ENCODE measurements at regions not wholly inside any gene's neighbourhood (a gene's known extent, or its start where the extent isn't known, plus 50 kb on each side); places are given as distances from the start of the nearest gene placed in this dataset.

DNA sequence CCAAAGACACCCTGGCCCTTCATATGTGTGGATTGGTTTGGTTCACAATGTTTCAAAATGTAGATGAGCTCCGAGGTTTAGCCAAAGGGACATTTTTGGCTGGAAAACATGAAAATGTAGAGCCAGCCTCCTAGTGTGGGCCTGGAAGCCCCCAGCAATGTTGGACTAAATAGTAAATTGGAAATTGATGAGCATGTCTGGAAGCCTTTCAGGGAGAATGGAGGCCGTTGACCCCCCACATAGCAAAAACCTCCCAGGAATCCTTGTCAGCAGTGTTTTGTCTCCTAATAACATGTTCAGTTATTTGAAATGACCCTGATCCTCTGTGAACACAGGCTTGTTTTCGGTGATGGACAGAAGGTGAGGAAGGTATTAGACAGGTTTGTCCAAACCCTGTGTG lies 65.1 kb upstream of the TBX3 start:
- Histone ChIP-seq H3K9ac (ENCODE audit: low read length in 5 of 5) (no peak overlapping the region), H3K36me3 (ENCODE audit: control insufficient read depth in 5 of 5, insufficient read depth in 5 of 5, low read length in 5 of 5) (no peaks in the 10 kb centered on the region), H3K27me3 (ENCODE audit: control insufficient read depth in 5 of 5, insufficient read depth in 4 of 5, low read length in 5 of 5) (peaks cover 0 to 3% (median 0%) of the 10 kb centered on the region in 5 donors), H3K4me1 (ENCODE audit: control insufficient read depth in 5 of 5, insufficient read depth in 5 of 5, low read length in 5 of 5) (peaks cover 0 to 6% (median 0%) of the 10 kb centered on the region in 5 donors), H3K4me3 (ENCODE audit: low read depth in 1 of 5, low read length in 5 of 5) (no peak overlapping the region), H3K9me3 (ENCODE audit: control insufficient read depth in 5 of 5, low read length in 5 of 5) (no peaks in the 10 kb centered on the region), H3K27ac (ENCODE audit: low read depth, low read length) (no peak overlapping the region)

DNA sequence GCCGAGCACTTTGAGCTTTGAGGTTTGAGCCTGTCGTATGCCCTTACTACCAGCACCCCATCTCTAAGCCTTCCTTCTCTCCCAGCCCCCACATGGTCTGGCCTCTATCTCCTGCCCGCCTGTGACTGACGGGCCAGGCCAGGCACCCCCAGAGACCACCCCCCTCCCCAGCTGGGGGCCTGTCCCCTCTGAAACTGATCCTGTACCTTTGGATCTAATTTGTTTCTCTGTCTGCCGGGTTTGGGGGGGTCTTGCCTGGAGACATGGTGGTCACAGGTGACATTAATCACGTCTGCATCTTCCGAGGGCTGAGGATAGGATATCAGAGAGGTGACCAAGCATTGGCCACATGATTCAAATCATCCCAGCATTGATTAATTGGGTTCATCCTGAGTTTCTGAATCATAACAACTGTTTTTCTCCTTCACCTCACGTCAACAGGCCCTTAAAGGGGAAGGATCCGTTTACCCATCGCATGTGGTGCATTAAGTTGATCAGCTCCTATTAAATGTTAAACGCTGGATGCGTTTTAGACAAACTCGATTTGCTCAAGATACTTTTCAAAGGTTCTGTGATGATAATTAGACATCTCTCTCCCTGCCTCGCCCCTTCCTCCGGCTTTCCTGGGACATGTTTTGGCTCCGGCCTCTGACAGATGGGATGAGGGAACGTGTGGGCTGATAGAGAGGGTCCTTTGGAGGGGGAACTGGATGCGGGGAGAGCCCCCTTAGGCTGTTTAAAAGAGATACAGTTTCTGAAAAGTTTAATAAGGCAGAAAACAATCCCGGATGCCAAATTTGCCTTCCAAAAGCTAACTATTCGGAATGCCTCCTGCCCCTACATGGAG lies 63.3 kb upstream of the TBX3 start:
- no peaks in the 10 kb centered on the region for H3K36me3 ChIP-seq (ENCODE audit: control insufficient read depth in 5 of 5, insufficient read depth in 5 of 5, low read length in 5 of 5)
- H3K27ac ChIP-seq (ENCODE audit: low read depth, low read length): no peak overlapping the region
- no peak overlapping the region for H3K9ac ChIP-seq (ENCODE audit: low read length in 5 of 5)
- H3K9me3 ChIP-seq (ENCODE audit: control insufficient read depth in 5 of 5, low read length in 5 of 5): peaks cover 0 to 6% (median 5%) of the 10 kb centered on the region in 5 donors
- peaks cover 0 to 6% (median 0%) of the 10 kb centered on the region in 5 donors for H3K4me1 ChIP-seq (ENCODE audit: control insufficient read depth in 5 of 5, insufficient read depth in 5 of 5, low read length in 5 of 5)
- H3K27me3 ChIP-seq (ENCODE audit: control insufficient read depth in 5 of 5, insufficient read depth in 4 of 5, low read length in 5 of 5): peaks cover 0 to 5% (median 0%) of the 10 kb centered on the region in 5 donors
- H3K4me3 ChIP-seq (ENCODE audit: low read depth in 1 of 5, low read length in 5 of 5): no peak overlapping the region

DNA sequence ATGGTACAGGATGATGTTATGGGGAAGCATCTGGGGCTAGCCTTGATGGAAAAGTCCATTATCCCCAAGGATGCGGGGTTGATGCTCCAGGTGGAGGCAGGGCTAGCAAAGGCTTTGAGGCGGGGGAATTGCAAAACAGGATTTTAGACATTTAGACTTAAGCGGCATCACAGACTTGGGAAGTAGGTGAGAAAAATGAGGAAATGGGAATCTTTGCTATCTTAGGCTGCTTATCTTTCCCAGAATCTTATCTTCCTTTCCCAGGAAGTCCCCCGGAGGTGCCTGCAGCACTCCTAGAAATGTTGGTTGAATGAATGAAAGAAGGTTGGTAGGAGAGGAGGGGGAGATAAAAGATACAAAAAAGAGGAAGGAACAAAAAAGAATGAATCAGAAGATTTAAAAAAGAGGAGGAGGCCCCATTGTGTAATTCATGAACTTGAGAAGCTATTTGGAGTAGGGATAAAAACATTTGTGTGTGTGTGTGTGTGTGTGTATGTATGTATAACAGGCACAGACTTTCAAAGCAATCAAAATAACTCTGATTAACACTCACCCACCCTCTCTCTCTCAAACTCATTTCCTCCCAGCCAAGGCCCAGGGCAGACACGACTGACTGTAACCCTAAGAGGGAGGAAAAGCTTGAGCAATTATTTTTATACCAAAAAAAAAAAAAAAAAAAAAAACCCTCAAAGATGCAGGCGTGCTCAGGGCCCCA lies 62.5 kb upstream of the TBX3 start:
- peaks cover 0 to 6% (median 5%) of the 10 kb centered on the region in 5 donors for H3K9me3 ChIP-seq (ENCODE audit: control insufficient read depth in 5 of 5, low read length in 5 of 5)
- H3K4me3 ChIP-seq (ENCODE audit: low read depth in 1 of 5, low read length in 5 of 5): no peak overlapping the region
- peaks cover 0 to 5% (median 0%) of the 10 kb centered on the region in 5 donors for H3K27me3 ChIP-seq (ENCODE audit: control insufficient read depth in 5 of 5, insufficient read depth in 4 of 5, low read length in 5 of 5)
- H3K9ac ChIP-seq (ENCODE audit: low read length in 5 of 5): no peak overlapping the region
- no peak overlapping the region for H3K27ac ChIP-seq (ENCODE audit: low read depth, low read length)
- H3K4me1 ChIP-seq (ENCODE audit: control insufficient read depth in 5 of 5, insufficient read depth in 5 of 5, low read length in 5 of 5): peaks cover 0 to 6% (median 0%) of the 10 kb centered on the region in 5 donors
- H3K36me3 ChIP-seq (ENCODE audit: control insufficient read depth in 5 of 5, insufficient read depth in 5 of 5, low read length in 5 of 5): no peaks in the 10 kb centered on the region

DNA sequence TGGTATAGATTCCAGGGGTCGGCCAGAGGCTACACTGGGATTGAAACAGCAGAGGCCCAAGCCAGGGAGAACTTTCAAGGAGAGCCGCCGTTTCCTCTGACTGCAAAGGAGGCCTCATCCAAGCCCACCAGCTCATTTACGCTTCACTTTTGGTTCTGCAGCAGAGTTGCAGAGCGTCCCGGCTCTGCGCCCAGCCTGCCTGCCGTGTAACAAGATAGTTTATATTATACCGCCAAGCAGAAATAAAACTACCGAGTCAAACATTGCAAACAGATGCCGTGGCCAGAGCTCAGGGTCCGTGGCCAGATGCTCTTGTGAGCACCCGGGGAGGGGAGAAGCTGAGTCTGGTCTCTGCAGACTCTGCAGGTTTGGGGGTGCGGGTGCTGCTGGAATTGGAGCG lies 60.7 kb upstream of the TBX3 start:
- Histone ChIP-seq H3K4me1 (ENCODE audit: control insufficient read depth in 5 of 5, insufficient read depth in 5 of 5, low read length in 5 of 5) (peaks cover 0 to 6% (median 0%) of the 10 kb centered on the region in 5 donors), H3K27me3 (ENCODE audit: control insufficient read depth in 5 of 5, insufficient read depth in 4 of 5, low read length in 5 of 5) (peaks cover 0 to 5% (median 0%) of the 10 kb centered on the region in 5 donors), H3K9me3 (ENCODE audit: control insufficient read depth in 5 of 5, low read length in 5 of 5) (peaks cover 0 to 6% (median 5%) of the 10 kb centered on the region in 5 donors), H3K27ac (ENCODE audit: low read depth, low read length) (no peak overlapping the region), H3K4me3 (ENCODE audit: low read depth in 1 of 5, low read length in 5 of 5) (no peak overlapping the region), H3K9ac (ENCODE audit: low read length in 5 of 5) (no peak overlapping the region), H3K36me3 (ENCODE audit: control insufficient read depth in 5 of 5, insufficient read depth in 5 of 5, low read length in 5 of 5) (no peaks in the 10 kb centered on the region)

DNA sequence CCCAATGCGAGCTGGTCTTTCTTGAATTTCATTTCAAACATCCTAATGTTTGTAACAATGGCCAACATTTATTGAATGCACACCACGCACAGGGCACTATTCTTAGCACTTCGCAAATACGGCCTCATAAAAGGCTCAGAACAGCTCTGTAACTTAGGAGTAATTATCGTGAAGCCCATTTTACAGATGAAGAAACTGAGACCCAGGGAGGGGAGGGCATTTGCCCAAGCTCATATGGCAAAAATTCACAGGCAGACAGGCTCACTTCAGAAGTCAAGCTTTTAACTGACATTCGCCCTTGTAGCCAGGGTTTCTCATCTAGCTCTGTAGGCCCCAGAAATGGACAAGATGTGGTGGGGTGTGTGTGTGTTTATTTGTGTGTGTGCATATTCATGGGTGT lies 60.3 kb upstream of the TBX3 start:
- Histone ChIP-seq H3K4me1 (ENCODE audit: control insufficient read depth in 5 of 5, insufficient read depth in 5 of 5, low read length in 5 of 5) (peaks cover 0 to 6% (median 0%) of the 10 kb centered on the region in 5 donors), H3K9me3 (ENCODE audit: control insufficient read depth in 5 of 5, low read length in 5 of 5) (peaks cover 0 to 6% (median 5%) of the 10 kb centered on the region in 5 donors), H3K4me3 (ENCODE audit: low read depth in 1 of 5, low read length in 5 of 5) (no peak overlapping the region), H3K9ac (ENCODE audit: low read length in 5 of 5) (no peak overlapping the region), H3K27ac (ENCODE audit: low read depth, low read length) (no peak overlapping the region), H3K27me3 (ENCODE audit: control insufficient read depth in 5 of 5, insufficient read depth in 4 of 5, low read length in 5 of 5) (peaks cover 0 to 5% (median 0%) of the 10 kb centered on the region in 5 donors), H3K36me3 (ENCODE audit: control insufficient read depth in 5 of 5, insufficient read depth in 5 of 5, low read length in 5 of 5) (no peaks in the 10 kb centered on the region)

DNA sequence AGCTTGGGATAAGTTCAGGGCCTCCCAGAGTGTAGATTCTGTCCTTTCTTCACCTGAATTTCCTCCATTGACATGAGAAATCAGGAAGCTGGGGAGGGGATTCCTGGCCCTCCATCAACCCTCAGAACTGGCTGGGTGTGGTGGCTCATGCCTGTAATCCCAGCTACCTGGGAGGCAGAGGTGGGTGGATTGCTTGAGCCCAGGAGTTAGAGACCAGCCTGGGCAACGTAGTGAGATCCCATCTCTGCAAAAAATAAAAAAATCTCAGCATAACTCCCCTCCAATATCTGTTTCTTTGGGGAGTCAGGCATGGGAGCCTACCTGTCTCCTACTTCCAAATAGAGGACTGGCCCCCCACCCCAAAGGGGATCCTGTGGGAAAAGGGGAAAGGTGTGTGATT lies 59.8 kb upstream of the TBX3 start:
- H3K9me3 ChIP-seq (ENCODE audit: control insufficient read depth in 5 of 5, low read length in 5 of 5): peaks cover 0 to 6% (median 5%) of the 10 kb centered on the region in 5 donors
- H3K4me1 ChIP-seq (ENCODE audit: control insufficient read depth in 5 of 5, insufficient read depth in 5 of 5, low read length in 5 of 5): peaks cover 0 to 6% (median 0%) of the 10 kb centered on the region in 5 donors
- H3K4me3 ChIP-seq (ENCODE audit: low read depth in 1 of 5, low read length in 5 of 5): no peak overlapping the region
- peaks cover 0 to 5% (median 0%) of the 10 kb centered on the region in 5 donors for H3K27me3 ChIP-seq (ENCODE audit: control insufficient read depth in 5 of 5, insufficient read depth in 4 of 5, low read length in 5 of 5)
- H3K27ac ChIP-seq (ENCODE audit: low read depth, low read length): no peak overlapping the region
- no peaks in the 10 kb centered on the region for H3K36me3 ChIP-seq (ENCODE audit: control insufficient read depth in 5 of 5, insufficient read depth in 5 of 5, low read length in 5 of 5)
- no peak overlapping the region for H3K9ac ChIP-seq (ENCODE audit: low read length in 5 of 5)

DNA sequence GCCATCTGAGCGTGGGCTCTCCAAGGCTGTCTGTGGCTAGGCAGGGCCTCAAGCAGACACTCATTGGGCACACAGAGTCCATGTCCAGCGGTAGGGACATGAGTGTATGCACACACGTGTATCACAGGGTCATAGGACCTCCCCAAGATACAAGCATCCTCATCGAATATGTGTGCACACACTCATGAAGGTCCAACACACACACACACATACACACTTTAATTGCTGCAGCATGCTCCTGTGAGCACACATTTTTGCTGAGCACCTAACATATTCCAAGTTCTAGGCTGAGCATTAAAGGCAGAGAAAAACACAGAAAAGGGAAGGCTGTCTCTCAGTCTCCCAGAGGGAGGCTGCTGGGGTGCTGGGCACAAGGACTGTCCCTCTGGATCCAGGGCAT lies 59.3 kb upstream of the TBX3 start:
- Histone ChIP-seq H3K27ac (ENCODE audit: low read depth, low read length) (no peak overlapping the region), H3K9me3 (ENCODE audit: control insufficient read depth in 5 of 5, low read length in 5 of 5) (peaks cover 0 to 6% (median 5%) of the 10 kb centered on the region in 5 donors), H3K27me3 (ENCODE audit: control insufficient read depth in 5 of 5, insufficient read depth in 4 of 5, low read length in 5 of 5) (peaks cover 0 to 5% (median 0%) of the 10 kb centered on the region in 5 donors), H3K4me3 (ENCODE audit: low read depth in 1 of 5, low read length in 5 of 5) (no peak overlapping the region), H3K9ac (ENCODE audit: low read length in 5 of 5) (no peak overlapping the region), H3K36me3 (ENCODE audit: control insufficient read depth in 5 of 5, insufficient read depth in 5 of 5, low read length in 5 of 5) (no peaks in the 10 kb centered on the region), H3K4me1 (ENCODE audit: control insufficient read depth in 5 of 5, insufficient read depth in 5 of 5, low read length in 5 of 5) (peaks cover 0 to 6% (median 0%) of the 10 kb centered on the region in 5 donors)

DNA sequence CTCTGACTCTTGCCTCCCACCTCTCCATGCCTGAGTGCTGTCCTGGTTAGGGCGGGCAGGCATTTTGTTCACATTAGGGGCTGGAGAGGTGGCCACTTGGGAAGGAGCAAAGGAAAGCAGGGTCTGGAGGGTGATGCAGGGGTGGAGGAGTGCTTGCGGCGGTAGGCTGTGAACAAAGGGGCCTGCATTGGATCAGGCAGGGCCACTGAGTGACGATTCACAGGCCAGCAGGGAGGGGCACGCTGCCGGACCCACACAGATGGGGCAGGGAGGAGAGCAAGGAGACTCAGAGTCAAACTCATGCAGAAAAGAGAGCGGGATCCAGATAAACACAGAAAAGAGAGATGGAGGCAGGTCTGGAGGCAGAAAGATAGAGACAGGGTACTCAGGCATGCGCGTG lies 58.4 kb upstream of the TBX3 start:
- Histone ChIP-seq H3K27ac (ENCODE audit: low read depth, low read length) (no peak overlapping the region), H3K4me1 (ENCODE audit: control insufficient read depth in 5 of 5, insufficient read depth in 5 of 5, low read length in 5 of 5) (peaks cover 0 to 6% (median 0%) of the 10 kb centered on the region in 5 donors)

DNA sequence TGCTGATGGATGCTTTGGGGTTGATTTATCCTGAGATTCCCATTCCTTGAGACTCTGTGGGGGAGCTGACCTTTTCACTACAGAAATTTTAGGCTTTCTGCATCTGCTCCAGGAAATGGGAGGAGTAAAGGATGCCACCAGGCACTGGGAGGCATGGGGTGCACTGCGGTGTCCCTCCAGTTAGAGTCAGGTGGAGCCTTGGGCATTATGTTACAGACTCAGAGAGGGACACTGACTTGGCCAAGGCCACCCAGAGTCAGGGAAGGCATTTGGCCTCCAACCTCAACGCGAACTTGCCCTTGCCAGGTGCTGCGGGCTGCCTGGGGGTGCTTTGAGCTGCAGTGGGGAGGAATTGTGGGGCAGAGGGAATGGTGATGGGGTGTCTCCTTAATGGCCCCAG lies 58.0 kb upstream of the TBX3 start:
- Histone ChIP-seq H3K27me3 (ENCODE audit: control insufficient read depth in 5 of 5, insufficient read depth in 4 of 5, low read length in 5 of 5) (peaks cover 0 to 5% (median 0%) of the 10 kb centered on the region in 5 donors), H3K36me3 (ENCODE audit: control insufficient read depth in 5 of 5, insufficient read depth in 5 of 5, low read length in 5 of 5) (no peaks in the 10 kb centered on the region)

More for the DNA sequence above, 58.4 kb upstream of the TBX3 start:
- H3K36me3 ChIP-seq (ENCODE audit: control insufficient read depth in 5 of 5, insufficient read depth in 5 of 5, low read length in 5 of 5): no peaks in the 10 kb centered on the region
- H3K27me3 ChIP-seq (ENCODE audit: control insufficient read depth in 5 of 5, insufficient read depth in 4 of 5, low read length in 5 of 5): peaks cover 0 to 5% (median 0%) of the 10 kb centered on the region in 5 donors
- H3K4me3 ChIP-seq (ENCODE audit: low read depth in 1 of 5, low read length in 5 of 5): no peak overlapping the region
- peaks cover 0 to 6% (median 5%) of the 10 kb centered on the region in 5 donors for H3K9me3 ChIP-seq (ENCODE audit: control insufficient read depth in 5 of 5, low read length in 5 of 5)
- no peak overlapping the region for H3K9ac ChIP-seq (ENCODE audit: low read length in 5 of 5)

DNA sequence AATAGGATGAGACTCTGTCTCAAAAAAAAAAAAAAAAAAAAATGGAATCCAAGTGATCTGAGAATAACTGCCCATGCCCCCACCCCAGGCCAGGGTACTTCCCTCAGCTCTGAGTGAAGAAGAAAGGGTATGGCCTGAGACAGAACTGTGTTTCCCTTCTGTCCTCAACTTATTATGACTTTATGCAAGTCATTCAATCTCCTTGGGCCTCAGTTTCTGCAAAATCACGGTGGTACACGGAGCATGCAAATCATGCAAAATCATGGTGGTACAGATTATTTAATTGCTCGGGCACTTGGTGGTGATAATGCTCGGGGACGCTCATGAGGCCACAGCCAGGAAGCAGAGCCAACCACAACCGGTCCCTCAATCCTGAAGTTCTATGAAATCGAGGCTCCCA lies 56.5 kb upstream of the TBX3 start:
- Histone ChIP-seq H3K36me3 (ENCODE audit: control insufficient read depth in 5 of 5, insufficient read depth in 5 of 5, low read length in 5 of 5) (no peaks in the 10 kb centered on the region), H3K9me3 (ENCODE audit: control insufficient read depth in 5 of 5, low read length in 5 of 5) (peaks cover 0 to 6% (median 5%) of the 10 kb centered on the region in 5 donors), H3K9ac (ENCODE audit: low read length in 5 of 5) (no peak overlapping the region), H3K4me1 (ENCODE audit: control insufficient read depth in 5 of 5, insufficient read depth in 5 of 5, low read length in 5 of 5) (peaks cover 0 to 13% (median 9%) of the 10 kb centered on the region in 5 donors), H3K27ac (ENCODE audit: low read depth, low read length) (no peak overlapping the region), H3K27me3 (ENCODE audit: control insufficient read depth in 5 of 5, insufficient read depth in 4 of 5, low read length in 5 of 5) (peaks cover 0 to 7% (median 7%) of the 10 kb centered on the region in 5 donors), H3K4me3 (ENCODE audit: low read depth in 1 of 5, low read length in 5 of 5) (no peak overlapping the region)

More for the DNA sequence above, 58.0 kb upstream of the TBX3 start:
- Histone ChIP-seq H3K27ac (ENCODE audit: low read depth, low read length) (no peak overlapping the region), H3K9me3 (ENCODE audit: control insufficient read depth in 5 of 5, low read length in 5 of 5) (peaks cover 0 to 6% (median 5%) of the 10 kb centered on the region in 5 donors), H3K4me1 (ENCODE audit: control insufficient read depth in 5 of 5, insufficient read depth in 5 of 5, low read length in 5 of 5) (peaks cover 0 to 6% (median 0%) of the 10 kb centered on the region in 5 donors), H3K4me3 (ENCODE audit: low read depth in 1 of 5, low read length in 5 of 5) (no peak overlapping the region), H3K9ac (ENCODE audit: low read length in 5 of 5) (no peak overlapping the region)
